COR-L47 (cell line): ENCODE measurements at regions not wholly inside any gene's neighbourhood (a gene's known extent, or its start where the extent isn't known, plus 50 kb on each side); places are given as distances from the start of the nearest gene placed in this dataset.

Experiments
- DNase-seq: peaks from one replicate; lab custom pipeline; 2025; lab: John Stamatoyannopoulos, UW

DNA sequence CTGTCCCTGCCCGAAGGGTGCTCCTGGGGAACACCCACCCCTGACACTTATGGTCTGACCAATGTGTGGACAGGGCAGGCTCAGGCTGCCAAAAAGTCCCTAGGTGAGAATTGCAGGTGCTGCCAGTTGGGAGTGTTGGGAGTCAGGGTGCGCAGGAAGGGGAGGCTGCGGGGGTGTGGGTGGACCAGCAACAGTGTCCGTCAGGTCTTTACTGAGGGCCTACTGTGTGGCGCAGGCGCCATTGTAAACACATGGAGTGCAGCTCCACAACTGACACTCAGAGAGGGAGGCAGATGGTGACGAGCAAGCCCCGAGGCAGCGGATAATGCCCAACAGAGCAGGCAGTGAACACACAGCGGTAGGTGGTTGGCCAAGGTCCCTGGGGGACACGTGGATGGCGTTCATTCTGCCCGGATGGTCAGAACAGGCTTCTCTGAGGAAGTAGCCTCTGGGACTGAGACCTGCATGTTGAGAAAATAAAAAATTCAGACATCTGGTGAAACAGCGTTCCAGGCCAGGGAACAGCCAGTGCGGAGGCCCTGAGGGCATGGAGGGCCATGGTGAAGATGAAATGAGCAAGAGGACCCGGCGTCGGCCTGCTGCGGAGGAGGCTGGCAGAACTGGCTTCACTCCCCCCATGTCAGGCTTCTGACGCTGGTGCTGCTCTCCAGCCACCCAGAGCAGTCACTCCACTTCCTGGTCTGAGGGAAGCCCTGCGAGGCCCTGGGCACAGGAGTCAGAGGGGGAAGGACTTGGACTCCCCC, 136.2 kb upstream of the ZBTB40 start:
- no peak for DNase-seq

- no peak for DNase-seq
Measured at GRCh38 chr1:22317231-22317919, 134.3 kb upstream of the ZBTB40 start.

GRCh38 chr1:22317920-22318243, 133.8 kb upstream of the ZBTB40 start:
- no peak for DNase-seq

DNA sequence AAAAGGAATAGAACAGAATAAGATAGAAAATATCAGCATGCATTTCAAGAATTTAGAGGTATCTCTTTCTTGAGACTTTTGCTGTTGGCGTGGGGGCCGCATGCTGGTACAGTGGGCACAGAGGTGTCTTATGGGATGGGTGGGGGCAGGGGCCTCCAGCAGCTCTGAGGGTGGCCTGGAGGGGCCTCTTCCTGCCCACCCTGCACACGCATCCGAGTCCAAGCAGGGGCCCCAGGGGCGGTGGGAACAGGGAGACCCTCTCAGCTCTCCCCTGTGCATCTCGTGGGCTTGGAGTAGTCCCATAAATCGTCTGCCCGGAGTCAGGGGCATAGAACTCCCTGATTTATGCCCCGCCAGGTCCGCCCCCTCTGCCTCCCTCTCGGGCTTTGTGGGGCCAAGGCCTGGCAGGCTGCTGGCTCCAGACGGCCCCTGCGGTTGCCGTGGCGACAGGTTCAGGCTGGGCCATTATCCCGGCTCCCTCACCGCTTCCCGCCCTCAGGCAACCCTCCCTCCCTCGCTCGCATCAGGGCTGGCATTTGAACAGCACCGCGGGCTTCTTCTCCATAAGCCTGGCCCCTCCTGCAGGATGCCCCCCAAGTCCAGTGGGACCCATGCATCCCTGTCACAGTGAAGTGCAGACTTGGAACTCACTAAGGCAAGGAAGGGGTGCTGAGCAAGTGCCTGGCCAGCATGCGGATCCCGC, 133.2 kb upstream of the ZBTB40 start:
- DNase-seq: peak; percentile 93

GRCh38 chr1:22319608-22320007, 132.0 kb upstream of the ZBTB40 start:
- DNase-seq: no peak

DNA sequence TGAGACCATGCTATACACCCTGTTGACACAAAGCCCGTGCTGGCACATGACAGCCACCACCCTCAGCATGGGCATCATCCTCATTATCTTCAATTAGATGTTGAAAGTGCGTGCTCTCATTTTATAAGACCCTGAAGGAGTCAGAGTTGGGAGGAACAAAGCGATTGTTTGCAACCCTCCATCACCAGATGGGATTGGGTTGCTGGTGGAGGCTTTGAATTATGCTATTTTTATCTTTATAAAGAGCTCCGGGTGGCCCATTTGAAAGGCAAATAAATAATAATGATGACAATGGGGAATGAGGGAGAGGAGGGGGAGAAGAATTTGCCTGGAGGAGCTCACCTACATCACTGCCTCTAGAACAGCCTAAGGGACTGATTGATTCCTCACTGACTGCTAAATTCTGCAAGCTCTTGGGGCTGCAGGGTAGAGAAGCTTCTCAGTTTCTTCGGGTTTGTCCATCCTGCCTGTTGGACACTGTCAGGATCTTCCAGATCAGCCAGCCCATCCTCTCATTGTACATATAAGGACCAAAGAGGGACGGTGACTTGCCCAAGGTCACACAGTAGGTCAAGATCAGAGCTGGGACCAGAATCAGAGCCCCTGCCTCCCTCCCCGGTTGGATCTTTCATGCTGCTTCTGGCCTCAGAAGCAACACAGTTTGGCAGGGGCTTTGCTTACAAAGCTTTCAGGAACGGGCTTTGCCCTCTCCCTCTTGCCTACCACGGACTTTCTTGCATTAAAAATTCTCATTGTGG, 130.9 kb upstream of the ZBTB40 start:
- DNase-seq: peak; percentile 95

DNA sequence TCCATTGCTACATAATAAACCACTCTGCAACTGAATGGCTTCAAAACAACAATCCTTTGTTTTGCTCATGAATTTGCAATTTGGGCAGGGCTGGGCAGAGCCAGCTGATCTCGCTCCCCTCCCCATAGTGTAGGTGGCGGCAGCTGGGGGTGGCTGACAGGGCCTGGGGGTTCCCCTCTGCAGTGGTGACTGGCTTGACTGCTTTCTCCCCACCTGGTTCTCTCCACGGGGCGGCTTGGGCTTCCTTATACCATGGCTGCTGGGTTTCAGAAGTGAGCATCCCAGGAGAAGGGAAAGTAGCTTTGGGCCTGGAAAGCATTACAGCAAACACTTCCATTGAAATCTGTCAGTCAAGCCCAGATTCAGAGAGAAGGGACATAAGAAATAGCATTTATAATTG, 129.7 kb upstream of the ZBTB40 start:
- DNase-seq: no peak

DNA sequence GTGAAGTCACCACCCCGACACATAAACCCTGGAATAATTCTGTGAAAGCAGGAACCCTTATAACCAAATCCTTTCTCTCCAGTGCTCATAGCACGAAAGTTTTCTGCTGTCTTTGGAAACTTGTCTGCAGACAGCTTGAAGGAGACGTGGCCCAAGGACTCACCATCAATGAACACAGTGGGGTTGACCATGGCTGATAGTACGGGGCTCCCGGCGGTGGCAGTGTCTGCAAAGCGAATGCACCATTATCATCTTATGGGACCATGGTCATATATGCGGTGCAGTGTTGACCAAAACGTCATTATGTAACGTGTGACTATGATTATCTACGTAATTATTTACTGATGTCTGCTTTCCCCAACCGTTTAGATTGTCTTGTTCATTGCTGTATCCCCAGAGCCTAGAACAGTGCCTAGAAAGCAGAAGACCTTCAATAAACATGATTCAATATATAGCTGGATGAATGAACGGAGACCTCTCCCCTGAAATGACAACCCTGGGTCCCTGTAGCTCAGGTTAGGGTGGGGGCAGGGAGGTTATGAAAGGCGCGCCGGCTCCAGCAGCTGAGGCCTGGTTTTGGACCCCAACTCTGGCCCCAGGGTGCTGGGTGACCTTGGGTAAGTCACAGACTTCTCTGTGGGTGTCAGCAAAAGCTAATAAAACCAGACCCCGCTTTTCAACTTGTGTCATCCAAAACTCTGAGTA, 128.4 kb upstream of the ZBTB40 start:
- DNase-seq: no peak

DNA sequence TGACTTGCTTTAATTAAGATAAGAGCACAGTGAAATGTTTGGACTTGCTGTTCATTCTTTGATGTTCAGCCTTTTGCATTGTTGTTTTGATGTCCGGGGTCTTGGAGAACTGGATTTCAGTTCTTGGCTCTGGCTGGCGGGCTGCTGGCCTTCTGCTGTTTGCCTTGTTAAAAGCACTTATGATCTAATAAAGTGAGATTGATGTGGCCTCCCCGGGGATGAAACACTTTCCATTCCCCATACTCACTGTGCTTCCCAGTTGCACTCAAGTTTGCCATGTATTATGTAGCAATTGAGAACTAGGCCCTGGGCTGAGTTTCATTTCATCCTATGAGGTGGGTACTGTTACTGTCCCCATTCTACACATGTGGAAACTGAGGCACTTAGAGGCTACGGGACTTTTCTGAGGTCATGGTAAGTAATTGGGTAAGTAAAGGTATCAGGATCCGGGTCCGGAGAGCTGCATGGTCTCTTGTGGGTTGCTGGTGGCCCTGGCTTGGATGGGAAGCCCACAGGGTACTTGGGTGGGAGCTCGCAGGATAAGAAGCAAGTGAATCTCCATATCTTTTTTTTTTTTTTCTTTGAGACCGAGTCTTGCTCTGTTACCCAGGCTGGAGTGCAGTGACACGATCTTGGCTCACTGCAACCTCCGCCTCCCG, 127.7 kb upstream of the ZBTB40 start:
- DNase-seq: no peak

DNA sequence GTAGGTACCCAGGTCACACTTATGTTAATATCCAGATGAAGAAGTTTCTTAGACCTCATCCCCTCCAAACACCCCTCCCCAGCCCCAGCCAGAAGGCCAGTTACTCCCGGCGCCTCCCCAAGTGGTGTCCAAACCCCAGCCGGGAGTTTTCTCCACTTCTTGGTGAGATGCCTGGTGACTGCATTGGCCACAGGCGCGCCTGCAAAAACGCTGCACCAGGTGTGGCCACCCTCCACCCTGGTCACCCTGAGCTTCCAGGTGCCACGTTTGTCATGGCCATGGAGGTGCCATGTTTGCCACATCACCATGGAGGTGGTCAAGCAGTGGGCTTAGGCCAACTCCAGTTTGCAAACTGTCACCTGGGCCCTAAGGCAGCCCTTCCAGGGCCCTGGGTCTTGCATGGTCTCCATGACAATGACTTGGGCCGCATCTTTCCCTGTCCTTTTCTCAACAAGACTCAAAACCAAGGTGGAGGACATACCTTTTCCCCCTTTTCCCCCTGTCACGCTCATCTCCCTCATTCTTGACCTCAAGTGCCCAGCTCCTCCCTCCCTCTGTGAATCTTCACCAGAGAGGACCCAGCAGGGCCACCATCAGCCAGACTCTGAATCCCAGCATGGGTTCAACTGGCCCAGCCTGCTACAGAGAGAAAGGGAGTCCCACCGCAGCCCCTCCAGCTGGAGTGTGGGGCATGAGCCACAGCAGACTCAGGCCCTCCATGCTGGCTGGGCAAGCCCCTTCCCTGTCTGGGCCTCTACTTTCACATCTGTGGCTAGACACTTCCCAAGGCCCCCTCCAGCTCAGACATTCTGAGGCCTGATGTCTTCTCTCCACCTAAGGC, 125.9 kb upstream of the ZBTB40 start:
- DNase-seq: no peak

DNA sequence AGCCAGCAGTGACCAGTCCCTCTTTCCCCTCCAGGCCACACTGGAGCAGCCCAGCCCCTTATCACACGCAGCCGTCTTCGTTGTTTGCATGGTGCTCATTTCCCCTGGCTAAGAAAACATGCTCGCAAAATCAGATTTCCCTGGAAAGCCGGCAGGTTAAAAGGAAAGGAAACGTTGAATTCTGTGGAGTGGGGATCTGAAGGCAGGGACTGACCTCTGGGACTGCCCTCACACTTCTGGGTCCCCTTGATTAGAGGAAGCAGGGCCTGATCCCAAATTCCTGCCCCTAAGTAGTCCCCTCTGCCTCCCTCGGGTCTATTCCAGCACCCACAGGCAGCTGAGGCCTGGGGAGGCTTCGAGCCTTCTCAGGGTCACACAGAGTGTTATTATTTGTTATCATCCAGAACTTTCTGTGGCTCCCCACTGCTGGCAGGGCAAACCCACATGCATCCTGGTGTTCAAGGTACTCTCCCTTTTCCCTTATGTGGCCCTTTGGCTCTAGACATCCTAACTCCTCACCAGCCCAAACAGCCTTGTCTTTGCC, 125.2 kb upstream of the ZBTB40 start:
- no peak for DNase-seq

DNA sequence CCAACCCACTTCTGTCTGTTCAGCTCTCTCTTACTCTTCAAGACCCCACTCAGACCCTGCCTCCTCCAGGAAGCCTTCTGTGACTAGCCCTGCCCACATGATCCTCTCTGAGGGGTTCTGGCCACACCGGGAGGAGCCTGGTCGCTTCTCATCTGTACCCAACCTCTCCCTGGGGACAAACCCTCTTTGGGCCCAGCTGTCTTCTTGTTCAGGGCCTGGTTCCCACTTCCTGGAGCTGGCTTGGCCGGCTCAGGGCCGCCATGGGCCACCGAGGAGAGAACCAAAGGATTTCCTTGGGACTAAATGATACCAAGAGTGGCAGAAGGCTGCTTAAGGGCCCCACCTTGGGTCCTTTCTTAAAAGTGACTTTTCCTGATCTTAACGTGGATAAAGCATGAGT, 124.7 kb upstream of the ZBTB40 start:
- DNase-seq: no peak

GRCh38 chr1:22327411-22327810, 124.2 kb upstream of the ZBTB40 start:
- DNase-seq: no peak

DNA sequence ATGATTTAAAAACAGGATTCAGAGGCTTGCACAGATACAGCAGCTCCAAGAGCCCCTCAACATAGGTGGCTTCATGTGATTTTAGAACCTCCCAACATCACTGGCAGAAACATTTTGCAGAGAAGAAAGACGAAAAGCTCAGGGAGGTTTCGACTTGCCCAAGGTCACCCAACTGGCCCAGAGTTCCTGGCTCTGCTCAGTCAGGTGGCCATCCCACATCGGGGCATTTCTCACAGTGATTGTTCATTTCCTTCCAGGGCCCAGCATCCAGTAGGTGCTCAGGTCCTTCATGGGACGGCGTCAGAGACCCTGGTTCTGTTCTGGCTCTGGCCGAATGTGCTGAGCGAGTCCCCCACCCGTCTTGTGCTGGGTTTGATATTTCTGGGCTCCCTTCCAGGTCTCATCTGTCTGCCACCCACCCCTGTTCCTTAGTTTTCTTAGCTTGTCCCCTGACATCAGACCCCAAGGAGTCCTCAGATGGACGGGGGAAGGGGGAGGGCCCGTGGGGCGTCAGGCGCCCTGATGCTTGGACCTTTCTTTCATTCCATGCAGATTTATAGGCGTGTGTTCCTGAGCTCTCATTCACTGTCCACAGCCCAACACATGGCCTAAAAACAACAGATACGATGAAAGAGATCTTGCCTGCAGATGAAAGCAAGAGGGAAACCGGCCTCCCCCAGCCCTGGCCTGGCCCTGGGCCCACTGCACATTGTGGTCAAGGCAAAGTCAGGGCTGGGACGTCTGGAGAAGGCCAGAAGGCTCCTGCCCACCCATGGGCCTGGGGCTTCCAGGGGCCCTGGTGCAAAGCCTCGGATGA, 123.1 kb upstream of the ZBTB40 start:
- DNase-seq: no peak

GRCh38 chr1:22329148-22329515, 122.5 kb upstream of the ZBTB40 start:
- no peak for DNase-seq

- no peak for DNase-seq
Measured at GRCh38 chr1:22330092-22330759, 121.4 kb upstream of the ZBTB40 start.

- no peak for DNase-seq
Measured at GRCh38 chr1:22330760-22331119, 120.9 kb upstream of the ZBTB40 start.

GRCh38 chr1:22331618-22332423, 119.8 kb upstream of the ZBTB40 start:
- DNase-seq: no peak
